Left cardiac atrium (tissue), 4 donors: ENCODE measurements at regions not wholly inside any gene's neighbourhood (a gene's known extent, or its start where the extent isn't known, plus 50 kb on each side); places are given as distances from the start of the nearest gene placed in this dataset.

Experiments used
- ATAC-seq, 2 donors: fragments of 200-7000 bp; cut with Tn5 transposase; one replicate each; pipeline ENCODE4 v1.9.1; 2020; ENCODE audit warnings: mild to moderate bottlenecking in 2 of 2, moderate library complexity in 2 of 2
- DNase-seq: peaks from one replicate; pipeline ENCODE4 v3.0.0-alpha.2; 2020
- intact Hi-C, 2 donors: fragments of 100-400 bp; cut with DNase I; formaldehyde crosslinking; loops; one replicate each; pipeline versions ENCODE4 v1.14.1 to v1.15.1; 2022 to 2023
- donor health status: DM: no; HTN: yes; CAD: no.
- donor health status: DM: no; HTN: yes; CAD: no; lungs with severe emphysema.
- donor health status: DM: yes; HTN: yes; CAD: no.
- donor health status: Dilated cardiomyopathy.

GRCh38 chr17:77476931-77477805 is 336.4 kb downstream of the SEC14L1 start:
- ATAC-seq (peak; percentile 84 to 86), DNase-seq (peak; percentile 75)
- intact Hi-C loops, result no loop called here

GRCh38 chr17:77478281-77478680 is 337.5 kb downstream of the SEC14L1 start:
- DNase-seq, result no peak
- intact Hi-C loops, result no loop called here
- no peak for ATAC-seq

- no peak for ATAC-seq
- intact Hi-C loops, result no loop called here
- DNase-seq, result no peak
Measured at GRCh38 chr17:77478899-77479298, 338.1 kb downstream of the SEC14L1 start.

- ATAC-seq, result no peak
- intact Hi-C loops, result no loop called here
- no peak for DNase-seq
Measured at GRCh38 chr17:77479372-77480198, 338.8 kb downstream of the SEC14L1 start.

GRCh38 chr17:77480199-77480508 is 339.4 kb downstream of the SEC14L1 start:
- ATAC-seq (no peak), DNase-seq (no peak)
- intact Hi-C loops, result no loop called here

- intact Hi-C loops, result no loop called here
- DNase-seq (no peak), ATAC-seq (no peak)
Measured at GRCh38 chr17:77480509-77481215, 339.9 kb downstream of the SEC14L1 start.

- ATAC-seq, result no peak
- intact Hi-C loops, result no loop called here
- no peak for DNase-seq
Measured at GRCh38 chr17:77481476-77482374, 341.0 kb downstream of the SEC14L1 start.

GRCh38 chr17:77482375-77483127 is 341.8 kb downstream of the SEC14L1 start:
- intact Hi-C loops, result no loop called here
- no peak for DNase-seq
- no peak for ATAC-seq

GRCh38 chr17:77483128-77483598 is 342.4 kb downstream of the SEC14L1 start:
- ATAC-seq (no peak), DNase-seq (no peak)
- intact Hi-C loops, result no loop called here

- DNase-seq (no peak), ATAC-seq (no peak)
- intact Hi-C loops, result no loop called here
Measured at GRCh38 chr17:77484111-77484510, 343.3 kb downstream of the SEC14L1 start.

GRCh38 chr17:77485089-77485833 is 344.5 kb downstream of the SEC14L1 start:
- ATAC-seq (no peak), DNase-seq (no peak)
- intact Hi-C loops, result no loop called here

- intact Hi-C loops, result no loop called here
- DNase-seq (no peak), ATAC-seq (no peak)
Measured at GRCh38 chr17:77487211-77487629, 346.5 kb downstream of the SEC14L1 start.

GRCh38 chr17:77487677-77488530 is 347.1 kb downstream of the SEC14L1 start:
- ATAC-seq (no peak), DNase-seq (peak; percentile 16)
- intact Hi-C loops, result no loop called here

GRCh38 chr17:77488531-77489238 is 347.9 kb downstream of the SEC14L1 start:
- DNase-seq (peak; percentile 26), ATAC-seq (no peak)
- intact Hi-C loops, result no loop called here

- intact Hi-C loops, result no loop called here
- ATAC-seq, result no peak
- peak; percentile 21 for DNase-seq
Measured at GRCh38 chr17:77489239-77489892, 348.6 kb downstream of the SEC14L1 start.
